ENCODE measurements at regions not wholly inside any gene's neighbourhood (a gene's known extent, or its start where the extent isn't known, plus 50 kb on each side); places are given as distances from the start of the nearest gene placed in this dataset.

GRCh38 chr22:47356511-47357011 is 594.1 kb downstream of the TBC1D22A start:
- TF ChIP-seq GATA3 (IDR thresholded peaks at IDR 0.05; ENCODE audit: low read depth, low read length) (no peak), GATA2 (IDR thresholded peaks at IDR 0.05; ENCODE audit: low read depth, low read length) (no peak)
